Keratinocyte (primary cell): ENCODE measurements at regions not wholly inside any gene's neighbourhood (a gene's known extent, or its start where the extent isn't known, plus 50 kb on each side); places are given as distances from the start of the nearest gene placed in this dataset.
A peak's percentile ranks its signal among the peaks of the same experiment; 100 is the strongest.

ENCODE experiments used
- DNase-seq: peaks from one replicate; pipeline ENCODE4 v3.0.0-alpha.2; 2011; ENCODE audit warnings: low read depth, missing footprints, low spot score
- FAIRE-seq: peaks from 2 replicates; lab custom pipeline; 2011; peaks lifted over from hg19 to GRCh38; lab: Jason Lieb, UNC
- H2AFZ ChIP-seq: 2 replicates; pipeline ENCODE4 v1.6.0; 2012; ENCODE audit warnings: low read length, control low read depth, inconsistent platforms; ENCODE audit not compliant: control insufficient read depth
- H3K27ac ChIP-seq: 2 replicates; pipeline ENCODE4 v1.5.1; 2011; ENCODE audit warnings: low read length; ENCODE audit not compliant: control insufficient read depth, insufficient read depth
- H3K27me3 ChIP-seq: 3 replicates; pipeline ENCODE4 v1.6.0; 2011; ENCODE audit warnings: low read length; ENCODE audit not compliant: control insufficient read depth, insufficient read depth; ENCODE audit errors: extremely low read depth
- H3K36me3 ChIP-seq, 2 experiments: 2 replicates in 1 of 2; 3 replicates in 1 of 2; pipeline ENCODE4 v1.5.1; 2011; ENCODE audit warnings: low read length in 2 of 2, mild to moderate bottlenecking in 1 of 2; ENCODE audit not compliant: control insufficient read depth in 2 of 2, insufficient read depth in 2 of 2; ENCODE audit errors: extremely low read depth in 1 of 2
- H3K4me1 ChIP-seq: 3 replicates; pipeline ENCODE4 v1.5.1; 2011; ENCODE audit warnings: low read length; ENCODE audit not compliant: control insufficient read depth, insufficient read depth; ENCODE audit errors: extremely low read depth
- H3K4me2 ChIP-seq: 3 replicates; pipeline ENCODE4 v1.6.0; 2011; ENCODE audit warnings: low read depth, low read length; ENCODE audit not compliant: control insufficient read depth, insufficient read depth; ENCODE audit errors: extremely low read depth
- H3K4me3 ChIP-seq, 3 experiments: fragments of 200-600 bp in 1 of 3; sonication (generic) in 1 of 3; 2 replicates in 2 of 3; 3 replicates in 1 of 3; pipeline ENCODE4 v1.5.1; 2011 to 2016; ENCODE audit warnings: low read length in 3 of 3, mild to moderate bottlenecking in 3 of 3, control low read depth in 2 of 3, inconsistent platforms in 1 of 3, low read depth in 1 of 3, mixed read lengths in 1 of 3, mixed run types in 1 of 3, moderate library complexity in 1 of 3; ENCODE audit not compliant: control insufficient read depth in 2 of 3, insufficient read depth in 2 of 3; ENCODE audit errors: extremely low read depth in 1 of 3
- H3K79me2 ChIP-seq: 2 replicates; pipeline ENCODE4 v1.6.0; 2012; ENCODE audit warnings: low read length; ENCODE audit not compliant: control insufficient read depth, insufficient read depth
- H3K9ac ChIP-seq: 3 replicates; pipeline ENCODE4 v1.6.0; 2011; ENCODE audit warnings: low read length; ENCODE audit not compliant: control insufficient read depth, insufficient read depth; ENCODE audit errors: extremely low read depth
- H3K9me1 ChIP-seq: 3 replicates; pipeline ENCODE4 v1.6.0; 2011; ENCODE audit warnings: low read length; ENCODE audit not compliant: control insufficient read depth, insufficient read depth; ENCODE audit errors: extremely low read depth
- H3K9me3 ChIP-seq: 2 replicates; pipeline ENCODE4 v1.5.1; 2012; ENCODE audit warnings: low read depth, low read length; ENCODE audit not compliant: control insufficient read depth
- H4K20me1 ChIP-seq: 3 replicates; pipeline ENCODE4 v1.6.0; 2011; ENCODE audit warnings: low read length; ENCODE audit not compliant: control insufficient read depth, insufficient read depth; ENCODE audit errors: extremely low read depth
- EZH2 ChIP-seq: IDR thresholded peaks from one replicate; pipeline ENCODE4 v1.6.1; 2012; ENCODE audit warnings: inconsistent platforms, mild to moderate bottlenecking, low read length, moderate library complexity
- dilution Hi-C: fragments of 300-500 bp; cut with MboI; formaldehyde crosslinking; loops from one replicate; pipeline ENCODE4 v1.7.0; 2020; ENCODE audit warnings: low sequenced_read_pairs; ENCODE audit not compliant: extremely low pct_ligation_motif_present
- TF ChIP-seq, protein P1 (sequence below), 3 experiments: IDR thresholded peaks in 1 of 3; conservative IDR thresholded peaks in 1 of 3; optimal IDR thresholded peaks in 1 of 3; 2 replicates in 2 of 3; 3 replicates in 1 of 3; pipeline versions ENCODE3 to v1.5.1; 2011; ENCODE audit warnings: low read length in 3 of 3, mild to moderate bottlenecking in 3 of 3, moderate library complexity in 2 of 3, control low read depth in 1 of 3, inconsistent platforms in 1 of 3; ENCODE audit not compliant: insufficient read depth in 2 of 3; ENCODE audit errors: extremely low read depth in 1 of 3

DNA sequence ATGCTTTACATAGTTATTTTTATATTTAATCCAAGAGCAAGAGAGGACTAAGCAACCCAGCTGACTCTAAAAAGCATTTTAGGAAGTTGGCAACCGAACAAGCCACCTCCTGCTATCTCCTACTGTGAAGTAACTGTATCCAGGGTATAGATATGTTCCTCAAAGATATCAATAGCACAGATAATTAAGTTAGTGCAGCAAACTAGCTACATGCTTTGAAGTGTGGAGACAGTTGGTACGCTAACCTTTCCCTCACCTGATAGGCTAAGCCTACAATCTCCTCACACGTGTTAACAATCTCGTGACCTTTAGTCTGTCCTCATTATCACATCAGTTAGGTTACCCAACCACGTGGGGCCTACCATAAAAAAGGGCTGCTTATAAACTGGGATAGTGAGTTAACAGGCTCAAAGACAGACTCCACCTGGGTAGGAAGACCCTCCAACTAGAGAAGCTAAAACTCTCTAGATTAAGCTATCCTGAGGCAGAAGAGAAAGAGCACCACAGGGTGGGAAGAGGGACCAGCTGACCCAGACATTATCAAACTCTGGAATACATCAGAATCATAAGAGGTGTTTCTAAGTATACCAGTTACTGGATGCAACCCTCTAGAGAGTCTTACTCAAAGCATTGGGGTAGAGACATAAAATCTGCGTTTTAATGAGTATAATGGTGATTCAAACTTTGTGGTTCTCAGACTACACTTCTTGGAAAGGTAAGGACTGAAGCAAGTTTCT lies 340.1 kb upstream of the ESRRG start:
- H2AFZ ChIP-seq, result no peak overlapping the region
- no peak for TF ChIP-seq EZH2
- TF ChIP-seq, protein P1, sequence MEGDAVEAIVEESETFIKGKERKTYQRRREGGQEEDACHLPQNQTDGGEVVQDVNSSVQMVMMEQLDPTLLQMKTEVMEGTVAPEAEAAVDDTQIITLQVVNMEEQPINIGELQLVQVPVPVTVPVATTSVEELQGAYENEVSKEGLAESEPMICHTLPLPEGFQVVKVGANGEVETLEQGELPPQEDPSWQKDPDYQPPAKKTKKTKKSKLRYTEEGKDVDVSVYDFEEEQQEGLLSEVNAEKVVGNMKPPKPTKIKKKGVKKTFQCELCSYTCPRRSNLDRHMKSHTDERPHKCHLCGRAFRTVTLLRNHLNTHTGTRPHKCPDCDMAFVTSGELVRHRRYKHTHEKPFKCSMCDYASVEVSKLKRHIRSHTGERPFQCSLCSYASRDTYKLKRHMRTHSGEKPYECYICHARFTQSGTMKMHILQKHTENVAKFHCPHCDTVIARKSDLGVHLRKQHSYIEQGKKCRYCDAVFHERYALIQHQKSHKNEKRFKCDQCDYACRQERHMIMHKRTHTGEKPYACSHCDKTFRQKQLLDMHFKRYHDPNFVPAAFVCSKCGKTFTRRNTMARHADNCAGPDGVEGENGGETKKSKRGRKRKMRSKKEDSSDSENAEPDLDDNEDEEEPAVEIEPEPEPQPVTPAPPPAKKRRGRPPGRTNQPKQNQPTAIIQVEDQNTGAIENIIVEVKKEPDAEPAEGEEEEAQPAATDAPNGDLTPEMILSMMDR (optimal IDR thresholded peaks at IDR 0.05 in 1 of 3, IDR thresholded peaks at IDR 0.05 in 1 of 3, conservative IDR thresholded peaks at IDR 0.05 in 1 of 3; ENCODE audit: extremely low read depth in 1 of 3, insufficient read depth in 2 of 3, low read length in 3 of 3), result no peak
- H3K9ac ChIP-seq, result no peak overlapping the region
- H3K36me3 ChIP-seq, result no peaks in the 10 kb centered on the region
- peak; percentile 48 for FAIRE-seq
- H3K9me1 ChIP-seq, result no peaks in the 10 kb centered on the region
- dilution Hi-C loops, result no loop called here
- H4K20me1 ChIP-seq, result no peaks in the 10 kb centered on the region
- no peaks in the 10 kb centered on the region for H3K79me2 ChIP-seq
- no peak for DNase-seq
- H3K4me3 ChIP-seq, result no peak overlapping the region
- no peak overlapping the region for H3K27ac ChIP-seq
- peaks cover 9% of the 10 kb centered on the region for H3K4me1 ChIP-seq
- no peaks in the 10 kb centered on the region for H3K27me3 ChIP-seq
- H3K9me3 ChIP-seq, result no peaks in the 10 kb centered on the region
- no peak overlapping the region for H3K4me2 ChIP-seq

DNA sequence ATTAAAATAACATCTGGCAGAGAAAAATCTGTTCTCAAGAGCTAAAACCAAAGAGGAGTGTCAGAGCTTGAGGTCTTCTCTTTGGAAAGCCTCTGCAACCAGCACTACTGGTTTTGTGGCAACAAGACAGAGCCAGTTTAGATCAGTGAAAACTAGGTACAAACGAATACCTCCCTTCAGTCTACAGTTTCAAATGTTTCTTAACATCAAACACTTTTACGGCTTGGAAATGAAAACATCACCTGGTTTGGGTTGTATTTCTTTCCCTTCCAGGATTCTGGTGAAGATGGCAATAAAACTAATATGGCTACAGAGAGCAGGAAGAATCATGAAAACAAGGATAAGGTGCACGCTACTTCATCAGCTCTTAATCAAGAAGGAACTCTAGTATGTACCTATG lies 339.4 kb upstream of the ESRRG start:
- FAIRE-seq (no peak), DNase-seq (no peak)
- H4K20me1 ChIP-seq, result no peaks in the 10 kb centered on the region
- H3K27ac ChIP-seq, result no peak overlapping the region
- H3K9me3 ChIP-seq, result no peaks in the 10 kb centered on the region
- no peaks in the 10 kb centered on the region for H3K9me1 ChIP-seq
- H3K79me2 ChIP-seq, result no peaks in the 10 kb centered on the region
- H3K36me3 ChIP-seq, result no peaks in the 10 kb centered on the region
- TF ChIP-seq, protein P1 (optimal IDR thresholded peaks at IDR 0.05 in 1 of 3, IDR thresholded peaks at IDR 0.05 in 1 of 3, conservative IDR thresholded peaks at IDR 0.05 in 1 of 3; ENCODE audit: extremely low read depth in 1 of 3, insufficient read depth in 2 of 3, low read length in 3 of 3), result no peak
- TF ChIP-seq EZH2, result no peak
- no peaks in the 10 kb centered on the region for H3K27me3 ChIP-seq
- peaks cover 4% of the 10 kb centered on the region for H3K4me1 ChIP-seq
- H2AFZ ChIP-seq, result no peak overlapping the region
- dilution Hi-C loops, result no loop called here
- H3K4me3 ChIP-seq, result no peak overlapping the region
- no peak overlapping the region for H3K4me2 ChIP-seq
- no peak overlapping the region for H3K9ac ChIP-seq
